ENCODE measurements at regions not wholly inside any gene's neighbourhood (a gene's known extent, or its start where the extent isn't known, plus 50 kb on each side); places are given as distances from the start of the nearest gene placed in this dataset.

- no peak for DNase-seq
- Mint-ChIP-seq H3K36me3 (ENCODE audit: low read depth) (no peaks in the 10 kb centered on the region), H3K4me3 (no peak overlapping the region), H3K27ac (no peak overlapping the region), H3K4me1 (ENCODE audit: low read depth) (peaks cover 4% of the 10 kb centered on the region), H3K27me3 (ENCODE audit: low read depth) (peaks cover 23% of the 10 kb centered on the region), H3K9me3 (no peaks in the 10 kb centered on the region)
- CTCF ChIA-PET = no interaction called here
- intact Hi-C loops (cut with micrococcal nuclease) = no loop called here
Observed at GRCh38 chr9:117775591-117775990, 71.4 kb downstream of the TLR4 start.

DNA sequence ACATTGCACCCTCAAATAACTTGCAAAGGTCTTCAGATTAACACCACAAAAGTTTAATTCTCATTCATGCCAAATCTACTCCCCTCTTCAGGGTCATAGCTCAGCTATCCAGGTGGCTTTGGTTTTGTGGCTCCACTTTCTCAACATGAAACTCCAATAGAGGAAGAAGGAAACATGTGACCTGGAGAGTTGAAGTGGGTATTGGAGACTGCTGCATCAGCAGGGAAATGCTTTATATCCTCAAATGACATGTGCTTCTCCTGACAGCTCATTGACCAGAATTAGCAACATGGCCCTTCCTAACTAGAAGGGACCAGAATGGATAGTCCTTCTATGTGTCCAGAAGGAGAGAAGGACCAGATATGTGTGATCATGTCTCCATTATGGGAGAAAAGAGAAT is 73.6 kb downstream of the TLR4 start:
- H3K27me3 Mint-ChIP-seq (ENCODE audit: low read depth) = peaks cover 13% of the 10 kb centered on the region
- no peaks in the 10 kb centered on the region for H3K36me3 Mint-ChIP-seq (ENCODE audit: low read depth)
- no peaks in the 10 kb centered on the region for H3K9me3 Mint-ChIP-seq
- DNase-seq = no peak
- peaks cover 4% of the 10 kb centered on the region for H3K4me1 Mint-ChIP-seq (ENCODE audit: low read depth)
- H3K4me3 Mint-ChIP-seq = no peak overlapping the region
- no peak overlapping the region for H3K27ac Mint-ChIP-seq
- CTCF ChIA-PET = interaction anchor here (1.0 kb wide), 1 partner anchor 34 kb away, joined by 3 read pairs; no protein-coding TSS in a partner anchor
- intact Hi-C loops (cut with micrococcal nuclease) = no loop called here

- Mint-ChIP-seq H3K4me3 (no peak overlapping the region), H3K9me3 (no peaks in the 10 kb centered on the region), H3K27ac (no peak overlapping the region), H3K27me3 (ENCODE audit: low read depth) (peaks cover 3% of the 10 kb centered on the region), H3K36me3 (ENCODE audit: low read depth) (no peaks in the 10 kb centered on the region), H3K4me1 (ENCODE audit: low read depth) (peaks cover 4% of the 10 kb centered on the region)
- intact Hi-C loops (cut with micrococcal nuclease) = no loop called here
- DNase-seq = no peak
- CTCF ChIA-PET = no interaction called here
Observed at GRCh38 chr9:117779760-117780159, 75.6 kb downstream of the TLR4 start.

DNA sequence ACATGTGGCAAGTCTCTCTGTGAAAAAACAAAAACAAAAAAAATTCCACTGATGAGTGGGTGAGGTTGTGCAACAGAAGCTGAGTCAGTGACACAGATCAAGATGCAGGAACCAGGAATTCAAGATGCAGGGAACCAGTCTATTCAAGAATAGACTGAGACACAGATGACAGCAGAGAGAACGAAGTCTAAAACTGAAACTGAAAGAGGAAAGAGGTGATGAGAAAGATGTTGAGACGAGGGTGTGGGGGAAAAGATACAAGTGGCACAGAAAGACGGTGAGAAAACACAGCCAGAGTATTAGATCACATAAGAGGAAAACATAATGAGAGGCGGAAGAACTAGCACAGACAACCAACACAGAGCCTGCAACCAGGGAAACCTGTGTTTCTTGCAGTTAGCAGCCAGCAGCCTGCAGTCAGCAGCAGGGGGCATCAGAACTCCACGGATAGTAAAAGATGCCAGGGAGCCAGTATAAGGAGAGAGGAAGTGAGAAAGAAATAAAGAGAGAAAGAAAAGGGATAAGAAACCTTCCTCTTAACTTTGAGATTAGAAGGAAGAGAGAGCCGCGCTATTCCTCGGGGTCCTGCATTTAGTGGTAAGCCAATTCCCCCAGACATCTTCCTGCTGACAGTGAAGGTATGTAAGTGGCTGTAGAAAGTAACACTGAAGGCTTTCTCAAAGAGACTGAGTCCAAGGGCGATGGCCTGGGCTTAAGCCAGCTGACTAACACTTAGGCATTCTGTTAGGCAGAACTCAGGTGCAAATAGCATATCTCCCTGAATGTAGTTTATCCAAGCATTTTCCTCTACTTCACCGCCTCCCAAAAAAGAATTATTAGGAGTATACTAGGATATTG is 79.0 kb downstream of the TLR4 start:
- CTCF ChIA-PET = interaction anchor here (0.6 to 0.7 kb wide), 3 partner anchors 76 to 163 kb away, joined by 3 to 6 read pairs (median 4); no protein-coding TSS in a partner anchor
- Mint-ChIP-seq H3K27ac (no peak overlapping the region), H3K4me3 (no peak overlapping the region), H3K9me3 (no peaks in the 10 kb centered on the region), H3K36me3 (ENCODE audit: low read depth) (no peaks in the 10 kb centered on the region), H3K27me3 (ENCODE audit: low read depth) (peaks cover 3% of the 10 kb centered on the region), H3K4me1 (ENCODE audit: low read depth) (peaks cover 4% of the 10 kb centered on the region)
- peak; percentile 72 for DNase-seq
- intact Hi-C loops (cut with micrococcal nuclease) = loop anchor here (1.0 to 2.0 kb wide), 3 partner anchors 43 to 138 kb away; no protein-coding TSS in a partner anchor

DNA sequence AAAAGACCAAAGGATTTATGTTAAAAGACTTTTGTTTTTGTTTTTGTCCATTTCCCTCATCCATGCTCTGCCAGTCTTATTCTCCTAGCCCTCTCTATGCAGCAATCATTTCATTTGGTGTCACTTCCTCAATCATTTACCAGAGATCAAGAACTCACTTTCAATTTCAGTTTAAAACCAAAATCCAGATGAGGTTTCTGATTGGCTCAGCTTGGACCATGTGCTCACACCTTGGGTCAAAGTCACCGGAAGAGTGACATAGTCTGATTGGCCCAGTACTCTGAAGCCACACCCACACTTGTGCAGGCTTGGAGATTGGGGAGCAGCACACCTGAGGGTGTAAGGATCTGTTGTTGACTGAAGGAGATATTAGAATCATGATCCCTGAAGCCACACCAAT is 79.6 kb downstream of the TLR4 start:
- H3K9me3 Mint-ChIP-seq = no peaks in the 10 kb centered on the region
- no peaks in the 10 kb centered on the region for H3K36me3 Mint-ChIP-seq (ENCODE audit: low read depth)
- H3K27me3 Mint-ChIP-seq (ENCODE audit: low read depth) = peaks cover 2% of the 10 kb centered on the region
- H3K4me3 Mint-ChIP-seq = no peak overlapping the region
- DNase-seq = peak; percentile 44
- H3K27ac Mint-ChIP-seq = no peak overlapping the region
- intact Hi-C loops (cut with micrococcal nuclease) = loop anchor here (1.0 to 2.0 kb wide), 3 partner anchors 42 to 139 kb away; no protein-coding TSS in a partner anchor
- CTCF ChIA-PET = no interaction called here
- H3K4me1 Mint-ChIP-seq (ENCODE audit: low read depth) = peaks cover 4% of the 10 kb centered on the region

GRCh38 chr9:117784996-117785395 is 80.8 kb downstream of the TLR4 start:
- CTCF ChIA-PET = no interaction called here
- no peaks in the 10 kb centered on the region for H3K9me3 Mint-ChIP-seq

GRCh38 chr9:117787746-117788145 is 83.5 kb downstream of the TLR4 start:
- Mint-ChIP-seq H3K27me3 (ENCODE audit: low read depth) (no peaks in the 10 kb centered on the region), H3K36me3 (ENCODE audit: low read depth) (no peaks in the 10 kb centered on the region), H3K27ac (no peak overlapping the region), H3K9me3 (no peaks in the 10 kb centered on the region), H3K4me1 (ENCODE audit: low read depth) (no peaks in the 10 kb centered on the region), H3K4me3 (no peak overlapping the region)
- CTCF ChIA-PET = interaction anchor here (0.6 to 1.3 kb wide), 2 partner anchors 23 to 93 kb away, joined by 4 read pairs; no protein-coding TSS in a partner anchor
- intact Hi-C loops (cut with micrococcal nuclease) = no loop called here
- no peak for DNase-seq

More at GRCh38 chr9:117784996-117785395, 80.8 kb downstream of the TLR4 start:
- Mint-ChIP-seq H3K4me1 (ENCODE audit: low read depth) (no peaks in the 10 kb centered on the region), H3K27me3 (ENCODE audit: low read depth) (no peaks in the 10 kb centered on the region), H3K36me3 (ENCODE audit: low read depth) (no peaks in the 10 kb centered on the region), H3K27ac (no peak overlapping the region), H3K4me3 (no peak overlapping the region)
- intact Hi-C loops (cut with micrococcal nuclease) = no loop called here
- no peak for DNase-seq

DNA sequence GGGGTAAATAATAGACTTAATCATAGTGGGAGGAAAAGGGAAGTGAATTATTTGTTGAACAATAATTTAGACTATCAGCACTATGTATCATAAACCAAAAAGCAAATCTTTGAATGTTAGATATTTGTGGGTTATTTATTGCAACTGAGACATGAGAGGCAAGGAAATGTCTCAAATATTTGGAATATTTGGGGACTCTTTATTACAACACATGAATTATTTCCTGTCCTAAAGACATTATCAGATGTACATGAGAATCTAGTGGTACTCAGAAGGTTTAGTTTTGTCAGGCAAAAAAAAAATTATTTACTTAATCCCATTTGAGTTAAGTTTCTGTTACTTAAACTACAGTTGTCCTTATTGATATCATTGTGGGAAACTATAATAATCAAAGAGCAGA is 91.1 kb downstream of the TLR4 start:
- DNase-seq = no peak
- Mint-ChIP-seq H3K27me3 (ENCODE audit: low read depth) (peaks cover 4% of the 10 kb centered on the region), H3K27ac (no peak overlapping the region), H3K4me3 (no peak overlapping the region), H3K36me3 (ENCODE audit: low read depth) (no peaks in the 10 kb centered on the region), H3K9me3 (no peaks in the 10 kb centered on the region), H3K4me1 (ENCODE audit: low read depth) (no peaks in the 10 kb centered on the region)
- CTCF ChIA-PET = no interaction called here
- intact Hi-C loops (cut with micrococcal nuclease) = no loop called here

GRCh38 chr9:117796681-117797080 is 92.5 kb downstream of the TLR4 start:
- intact Hi-C loops (cut with micrococcal nuclease) = no loop called here
- no peak overlapping the region for H3K4me3 Mint-ChIP-seq
- H3K9me3 Mint-ChIP-seq = no peaks in the 10 kb centered on the region
- no peaks in the 10 kb centered on the region for H3K4me1 Mint-ChIP-seq (ENCODE audit: low read depth)
- no peak for DNase-seq
- H3K27ac Mint-ChIP-seq = no peak overlapping the region
- CTCF ChIA-PET = no interaction called here
- no peaks in the 10 kb centered on the region for H3K36me3 Mint-ChIP-seq (ENCODE audit: low read depth)
- peaks cover 4% of the 10 kb centered on the region for H3K27me3 Mint-ChIP-seq (ENCODE audit: low read depth)

GRCh38 chr9:117800389-117800788 is 96.2 kb downstream of the TLR4 start:
- intact Hi-C loops (cut with micrococcal nuclease) = no loop called here
- CTCF ChIA-PET = no interaction called here
- H3K9me3 Mint-ChIP-seq = no peaks in the 10 kb centered on the region
- H3K27me3 Mint-ChIP-seq (ENCODE audit: low read depth) = peaks cover 17% of the 10 kb centered on the region
- no peaks in the 10 kb centered on the region for H3K36me3 Mint-ChIP-seq (ENCODE audit: low read depth)
- H3K27ac Mint-ChIP-seq = no peak overlapping the region
- H3K4me1 Mint-ChIP-seq (ENCODE audit: low read depth) = no peaks in the 10 kb centered on the region
- no peak overlapping the region for H3K4me3 Mint-ChIP-seq
- no peak for DNase-seq

- Mint-ChIP-seq H3K27me3 (ENCODE audit: low read depth) (peaks cover 16% of the 10 kb centered on the region), H3K4me3 (no peak overlapping the region), H3K9me3 (no peaks in the 10 kb centered on the region), H3K4me1 (ENCODE audit: low read depth) (no peaks in the 10 kb centered on the region), H3K36me3 (ENCODE audit: low read depth) (no peaks in the 10 kb centered on the region), H3K27ac (no peak overlapping the region)
- DNase-seq = no peak
- intact Hi-C loops (cut with micrococcal nuclease) = no loop called here
- CTCF ChIA-PET = no interaction called here
Observed at GRCh38 chr9:117809751-117810150, 105.5 kb downstream of the TLR4 start.

- intact Hi-C loops (cut with micrococcal nuclease) = no loop called here
- peaks cover 10% of the 10 kb centered on the region for H3K4me1 Mint-ChIP-seq (ENCODE audit: low read depth)
- no peaks in the 10 kb centered on the region for H3K9me3 Mint-ChIP-seq
- CTCF ChIA-PET = no interaction called here
- no peaks in the 10 kb centered on the region for H3K36me3 Mint-ChIP-seq (ENCODE audit: low read depth)
- H3K27ac Mint-ChIP-seq = no peak overlapping the region
- no peak for DNase-seq
- H3K4me3 Mint-ChIP-seq = no peak overlapping the region
- peaks cover 26% of the 10 kb centered on the region for H3K27me3 Mint-ChIP-seq (ENCODE audit: low read depth)
Observed at GRCh38 chr9:117815315-117815714, 111.1 kb downstream of the TLR4 start.

GRCh38 chr9:117815948-117816347 is 111.7 kb downstream of the TLR4 start:
- CTCF ChIA-PET = no interaction called here
- Mint-ChIP-seq H3K9me3 (no peaks in the 10 kb centered on the region), H3K27ac (no peak overlapping the region), H3K4me1 (ENCODE audit: low read depth) (peaks cover 10% of the 10 kb centered on the region), H3K36me3 (ENCODE audit: low read depth) (no peaks in the 10 kb centered on the region), H3K27me3 (ENCODE audit: low read depth) (peaks cover 28% of the 10 kb centered on the region), H3K4me3 (no peak overlapping the region)
- no peak for DNase-seq
- intact Hi-C loops (cut with micrococcal nuclease) = no loop called here

All from activated naive CD4-positive, alpha-beta T cell treated with anti-CD3 and anti-CD28 coated beads for 36 hours (primary cell).